SU-DHL-6 (cell line): ENCODE measurements at regions not wholly inside any gene's neighbourhood (a gene's known extent, or its start where the extent isn't known, plus 50 kb on each side); places are given as distances from the start of the nearest gene placed in this dataset.

ENCODE experiments used
- CTCF ChIP-seq: fragments of 200-600 bp; sonication (generic); IDR thresholded peaks from one replicate; pipeline ENCODE4 v1.5.1; 2017; ENCODE audit warnings: antibody characterized with exemption, mild to moderate bottlenecking, low read length, moderate library complexity; ENCODE audit not compliant: insufficient read depth, poor library complexity, severe bottlenecking
- EZH2phosphoT487 ChIP-seq: fragments of 200-600 bp; sonication (generic), shearing (Covaris generic); conservative IDR thresholded peaks from 2 replicates; pipeline ENCODE4 v1.6.1; 2018; ENCODE audit warnings: mild to moderate bottlenecking, antibody characterized with exemption, low read length, moderate library complexity, mixed read lengths

- TF ChIP-seq CTCF: no peak
- TF ChIP-seq EZH2phosphoT487: no peak
These were observed 402.5 kb downstream of the RAPGEF2 start for GRCh38 chr4:159505266-159505975.
